Activated gamma-delta T cell treated with Interleukin-2 at 50 U/mL for 16 hours (primary cell): ENCODE measurements at regions not wholly inside any gene's neighbourhood (a gene's known extent, or its start where the extent isn't known, plus 50 kb on each side); places are given as distances from the start of the nearest gene placed in this dataset.

Experiments used
- DNase-seq: peaks from one replicate; pipeline ENCODE4 v3.0.0-alpha.2; 2020

DNA sequence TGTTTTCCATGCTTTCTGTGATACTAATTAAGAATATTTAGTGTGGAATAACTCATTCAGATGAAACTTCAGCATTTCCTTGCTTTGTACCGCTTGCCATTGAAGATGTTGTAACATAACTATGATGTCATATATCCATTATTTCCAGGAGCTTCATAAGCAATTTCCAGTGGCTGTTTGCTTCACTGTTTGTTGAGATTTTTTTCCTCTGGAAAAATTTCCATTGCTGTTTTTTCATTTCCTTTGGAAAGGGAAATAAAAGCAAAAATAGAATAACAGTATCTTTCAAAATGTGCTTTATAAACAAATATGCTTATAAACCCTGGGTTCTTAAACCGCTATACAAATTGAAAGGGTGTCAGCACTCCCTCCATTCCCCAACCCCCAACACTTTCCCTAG lies 319.6 kb upstream of the SEMA6D start:
- DNase-seq: no peak

- DNase-seq: no peak
Measured at GRCh38 chr15:47398132-47398531, 319.2 kb upstream of the SEMA6D start.

- no peak for DNase-seq
Measured at GRCh38 chr15:47398594-47398993, 318.7 kb upstream of the SEMA6D start.

GRCh38 chr15:47399100-47399499 lies 318.2 kb upstream of the SEMA6D start:
- no peak for DNase-seq

- DNase-seq: no peak
Measured at GRCh38 chr15:47400603-47401002, 316.7 kb upstream of the SEMA6D start.

DNA sequence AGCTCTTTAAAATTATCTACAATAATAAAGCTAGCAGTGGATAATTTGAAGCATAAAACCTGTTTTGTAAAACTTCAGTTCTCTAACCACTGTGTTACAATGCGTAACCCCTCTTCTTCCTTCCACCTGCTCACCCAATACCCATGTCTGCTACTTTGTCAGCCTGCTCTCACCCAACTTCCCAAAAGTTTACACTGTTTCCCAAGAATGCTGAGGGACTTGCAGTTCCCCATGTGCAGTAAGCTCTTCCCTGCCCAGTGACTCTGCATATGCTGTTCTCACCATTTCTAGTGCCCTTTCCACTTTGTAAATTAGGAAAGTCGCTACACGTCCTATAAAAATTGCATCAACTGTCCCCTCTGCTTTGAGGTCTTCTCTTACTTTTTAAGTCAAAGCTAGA lies 315.9 kb upstream of the SEMA6D start:
- no peak for DNase-seq

- no peak for DNase-seq
Measured at GRCh38 chr15:47402829-47403228, 314.5 kb upstream of the SEMA6D start.

- DNase-seq: no peak
Measured at GRCh38 chr15:47404877-47405276, 312.4 kb upstream of the SEMA6D start.

GRCh38 chr15:47405365-47406162 lies 311.7 kb upstream of the SEMA6D start:
- DNase-seq: no peak

DNA sequence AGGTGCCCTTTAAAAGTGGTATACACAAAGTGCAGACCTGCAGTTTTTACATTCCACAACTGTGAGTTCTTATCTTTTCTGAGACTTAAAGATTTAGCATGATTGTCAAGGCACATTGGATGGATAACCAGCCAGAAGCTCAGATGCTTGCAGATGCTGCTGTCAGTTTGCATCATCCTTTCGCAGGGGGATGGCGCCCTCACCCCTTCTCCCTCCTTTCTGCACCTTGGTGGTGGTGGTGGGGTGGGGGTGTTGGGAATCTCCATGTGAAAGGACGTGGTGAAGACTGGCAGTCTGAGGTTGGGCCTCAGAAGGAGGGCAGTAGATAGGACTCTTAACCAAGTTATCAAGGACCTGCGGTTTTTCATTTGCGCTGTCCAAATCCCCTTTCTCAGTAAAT lies 309.6 kb upstream of the SEMA6D start:
- DNase-seq: no peak

DNA sequence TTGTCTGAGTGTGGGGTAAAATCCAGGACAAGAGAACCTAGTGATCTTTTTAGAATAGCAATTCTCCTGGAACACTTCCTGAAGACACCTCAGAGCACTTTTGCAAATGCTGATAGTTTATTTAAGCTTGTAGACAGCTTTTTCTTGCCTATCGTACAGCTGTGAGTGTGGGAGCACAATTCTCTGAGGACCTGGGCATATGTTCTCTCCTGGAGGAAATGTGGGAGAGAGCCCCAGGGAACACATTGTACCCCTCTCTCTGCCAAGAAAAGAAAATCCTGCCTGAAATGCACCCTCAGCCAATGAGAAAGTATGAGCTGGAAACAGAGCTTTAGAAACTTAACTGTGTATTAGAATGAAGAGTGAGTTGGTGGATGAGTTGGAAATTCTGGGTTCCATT lies 308.3 kb upstream of the SEMA6D start:
- DNase-seq: no peak

- no peak for DNase-seq
Measured at GRCh38 chr15:47409600-47409999, 307.7 kb upstream of the SEMA6D start.

- no peak for DNase-seq
Measured at GRCh38 chr15:47410247-47410646, 307.1 kb upstream of the SEMA6D start.

DNA sequence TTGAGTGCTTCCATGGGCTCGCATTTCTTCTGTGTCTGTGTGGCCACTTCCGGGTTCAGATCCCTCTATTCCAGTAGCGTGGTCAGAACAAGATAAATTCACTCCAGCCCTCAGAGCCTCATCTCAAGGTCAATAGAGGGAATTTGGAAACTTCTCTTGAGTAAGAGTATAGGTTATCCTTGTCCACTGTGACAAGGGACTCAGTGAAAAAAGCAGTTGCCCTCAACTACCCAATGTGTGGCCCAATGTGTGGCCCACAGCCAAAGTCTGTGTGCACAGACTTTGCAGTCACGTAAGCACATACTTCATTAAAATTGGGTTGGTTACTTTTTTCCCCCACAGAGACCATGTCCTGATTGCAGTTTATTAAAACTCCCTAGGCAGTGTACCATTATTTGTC lies 305.6 kb upstream of the SEMA6D start:
- DNase-seq: no peak

- DNase-seq: no peak
Measured at GRCh38 chr15:47412136-47412535, 305.2 kb upstream of the SEMA6D start.

DNA sequence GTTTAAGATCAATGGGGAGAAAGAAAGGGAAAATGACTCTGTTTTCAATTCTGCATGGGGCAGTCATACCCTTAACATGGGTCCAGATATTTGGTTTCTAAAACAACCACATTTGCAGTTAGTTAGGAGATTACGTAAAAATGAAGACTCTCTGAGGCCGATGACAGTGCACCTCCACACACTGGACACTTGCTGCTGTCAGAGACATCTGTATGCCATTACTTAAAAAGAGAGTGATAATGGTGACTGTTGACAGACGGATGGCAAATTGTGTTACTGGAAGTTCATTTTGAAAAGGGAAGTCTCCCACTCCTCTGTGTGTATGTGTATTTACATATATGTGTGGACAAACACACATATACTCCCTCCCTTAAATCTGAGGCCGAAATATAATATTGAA lies 304.5 kb upstream of the SEMA6D start:
- DNase-seq: no peak

GRCh38 chr15:47414207-47414606 lies 303.1 kb upstream of the SEMA6D start:
- DNase-seq: no peak

- DNase-seq: no peak
Measured at GRCh38 chr15:47415539-47415971, 301.8 kb upstream of the SEMA6D start.

DNA sequence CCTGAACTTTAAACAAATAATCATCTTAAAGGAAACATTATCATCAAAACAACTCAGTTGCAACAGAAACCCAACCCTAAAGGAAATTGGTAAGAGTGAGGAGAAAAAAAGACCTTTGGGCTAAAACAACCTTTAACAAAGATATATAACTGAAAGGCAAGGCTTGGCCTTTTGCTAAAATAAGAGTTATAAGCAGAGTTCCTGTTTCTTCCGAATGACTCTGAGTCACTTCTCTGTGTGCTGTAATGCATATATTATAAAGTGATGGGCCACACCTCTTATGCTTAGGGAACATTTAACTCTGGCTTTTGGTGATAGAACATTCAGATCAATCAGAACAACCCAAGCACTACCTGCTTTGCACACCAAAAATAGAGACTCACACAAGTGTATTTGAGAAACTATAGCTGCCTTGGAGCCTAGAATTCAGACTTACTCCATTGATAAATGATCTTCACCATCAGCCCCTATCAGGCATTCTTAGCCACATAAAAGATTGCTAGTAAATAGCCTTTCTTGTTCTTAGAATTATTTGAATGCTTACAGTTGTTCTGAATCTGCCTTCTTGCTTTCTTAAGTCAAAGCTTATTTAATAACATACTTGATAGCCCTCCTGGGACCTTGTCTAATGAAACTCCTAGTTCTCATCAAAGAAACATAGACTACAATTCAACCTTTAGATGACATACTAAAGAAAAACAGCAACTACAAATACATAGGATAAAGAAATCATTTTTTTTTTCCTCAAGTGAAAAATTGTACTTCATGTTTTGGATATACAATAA lies 294.2 kb upstream of the SEMA6D start:
- DNase-seq: no peak

DNA sequence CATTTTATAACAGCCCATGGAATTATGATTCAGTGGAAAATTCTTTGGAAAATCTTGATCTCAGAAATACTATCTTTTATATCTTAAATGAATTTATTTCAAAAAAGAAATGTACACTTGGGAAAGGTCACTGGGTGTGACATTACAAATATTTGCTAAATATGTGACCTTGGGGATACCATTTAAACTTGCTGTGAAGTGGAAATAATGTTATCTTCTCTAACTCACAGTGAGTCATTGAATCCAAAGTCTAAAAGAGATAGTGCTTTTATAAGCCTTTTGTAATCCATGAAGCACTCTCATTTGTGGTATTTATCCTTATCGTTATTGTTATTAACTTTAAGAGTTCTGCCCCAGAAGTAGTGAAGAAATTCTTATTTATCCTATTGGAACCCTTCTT lies 289.8 kb upstream of the SEMA6D start:
- DNase-seq: no peak

GRCh38 chr15:47429376-47429775 lies 287.9 kb upstream of the SEMA6D start:
- no peak for DNase-seq

DNA sequence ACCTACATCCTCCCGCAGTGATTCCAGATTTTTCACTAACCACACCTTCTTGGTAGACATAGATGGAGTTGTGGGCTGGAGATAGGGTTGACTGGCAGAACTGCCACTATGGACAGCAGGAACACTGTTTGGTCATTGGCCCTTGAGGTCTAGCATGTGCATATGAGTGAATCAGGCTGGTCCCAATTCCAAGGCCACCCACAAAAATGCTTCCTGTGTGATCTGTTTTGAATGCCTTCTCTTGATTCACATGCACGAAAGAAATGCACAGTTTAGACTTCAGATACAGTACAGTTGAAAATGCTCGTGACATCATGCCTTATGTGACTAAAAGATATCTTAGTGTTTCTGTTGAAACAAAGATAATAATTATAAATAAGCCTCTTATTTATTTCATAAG lies 285.8 kb upstream of the SEMA6D start:
- DNase-seq: no peak

GRCh38 chr15:47432826-47433225 lies 284.5 kb upstream of the SEMA6D start:
- no peak for DNase-seq

GRCh38 chr15:47434596-47434995 lies 282.7 kb upstream of the SEMA6D start:
- no peak for DNase-seq
